ENCODE measurements at regions not wholly inside any gene's neighbourhood (a gene's known extent, or its start where the extent isn't known, plus 50 kb on each side); places are given as distances from the start of the nearest gene placed in this dataset.
A peak's percentile ranks its signal among the peaks of the same experiment; 100 is the strongest.

DNA sequence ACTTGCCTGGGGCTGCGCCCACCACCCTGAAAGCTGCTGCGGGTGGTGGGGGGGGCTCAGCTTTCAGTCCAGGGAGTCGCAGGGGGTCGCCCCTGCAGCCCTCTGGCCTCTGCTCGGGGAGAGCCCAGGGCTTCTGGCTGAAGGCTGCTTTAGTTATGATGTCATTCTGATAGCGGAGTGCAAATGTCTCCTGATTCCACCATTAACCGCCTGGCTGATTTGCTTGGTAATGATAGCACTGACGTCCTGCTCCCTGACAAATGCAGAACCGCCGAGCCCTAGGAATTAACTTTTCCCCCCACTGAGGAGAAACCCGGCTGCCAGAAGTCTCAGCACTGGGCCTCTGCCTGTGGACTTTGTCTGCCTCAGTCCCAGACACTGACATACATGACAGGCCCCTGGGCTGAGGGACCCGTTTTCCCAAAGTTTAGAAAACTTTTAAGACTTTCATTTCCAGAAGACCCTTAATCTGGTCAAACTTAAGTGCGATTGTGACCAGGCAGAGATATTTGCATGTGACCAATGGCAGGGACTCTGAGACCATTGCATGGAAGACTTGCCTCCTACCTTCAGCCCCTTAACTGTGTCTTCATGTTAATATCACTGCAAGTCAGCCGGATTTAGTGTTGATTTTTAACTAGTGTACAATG lies 142.5 kb upstream of the ZNF536 start:
- peak; percentile 84 for FAIRE-seq
- ChIA-PET CTCF (interaction anchor here (0.7 to 1.3 kb wide), 7 partner anchors 8 to 623 kb away, joined by 3 to 4 read pairs (median 3); partner anchors contain the start of gene POP4), POLR2A (no interaction called here)
- 48% methylated on average over 14 of the region's 14 CpGs for WGBS (ENCODE audit: missing lambda C conversion rate)
- Histone ChIP-seq H3K4me3 (no peak overlapping the region), H3K9me3 (no peaks in the 10 kb centered on the region), H3K4me1 (peaks cover 37% of the 10 kb centered on the region), H3K4me2 (no peak overlapping the region), H3K27ac (no peak overlapping the region)
- TF ChIP-seq RAD21 (conservative IDR thresholded peaks at IDR 0.05 in 1 of 2, IDR thresholded peaks at IDR 0.05 in 1 of 2) (no peak), CHD2 (IDR thresholded peaks at IDR 0.05; ENCODE audit: low read length, partially characterized antibody) (no peak), GATA3 (IDR thresholded peaks at IDR 0.05; ENCODE audit: borderline replicate concordance) (no peak), HDAC2 (IDR thresholded peaks at IDR 0.05) (no peak), TP53 (CRISPR knock-in tag; IDR thresholded peaks at IDR 0.05) (no peak), HMGXB4 (CRISPR knock-in tag; IDR thresholded peaks at IDR 0.05; ENCODE audit: borderline replicate concordance) (no peak), KDM5A (IDR thresholded peaks at IDR 0.05) (no peak), ESRRA (IDR thresholded peaks at IDR 0.05; ENCODE audit: borderline replicate concordance, low read length) (no peak), CBX2 (IDR thresholded peaks at IDR 0.05; ENCODE audit: borderline replicate concordance, low read depth) (no peak), KDM1A (IDR thresholded peaks at IDR 0.05; ENCODE audit: low read depth) (no peak)
- TF ChIP-seq, protein P1, sequence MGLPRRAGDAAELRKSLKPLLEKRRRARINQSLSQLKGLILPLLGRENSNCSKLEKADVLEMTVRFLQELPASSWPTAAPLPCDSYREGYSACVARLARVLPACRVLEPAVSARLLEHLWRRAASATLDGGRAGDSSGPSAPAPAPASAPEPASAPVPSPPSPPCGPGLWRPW (IDR thresholded peaks at IDR 0.05): no peak
- ATAC-seq: no peak
- no peak for DNase-seq (ENCODE audit: low read depth in 1 of 2, low spot score in 1 of 2)

- DNase-seq (ENCODE audit: low read depth in 1 of 2, low spot score in 1 of 2) (no peak), ATAC-seq (no peak), FAIRE-seq (no peak)
- 3% methylated on average over 8 of the region's 8 CpGs for WGBS (ENCODE audit: missing lambda C conversion rate)
- H3K4me3 ChIP-seq: no peak overlapping the region
- H3K9me3 ChIP-seq: no peaks in the 10 kb centered on the region
- no peak overlapping the region for H3K27ac ChIP-seq
- CTCF ChIA-PET: interaction anchor here (0.6 to 2.9 kb wide), 7 partner anchors 8 to 418 kb away, joined by 3 to 11 read pairs (median 6); no protein-coding TSS in a partner anchor
- H3K4me1 ChIP-seq: peaks cover 17% of the 10 kb centered on the region
- H3K4me2 ChIP-seq: no peak overlapping the region
- POLR2A ChIA-PET: interaction anchor here (1.1 kb wide), 1 partner anchor 290 kb away, joined by 3 read pairs; no protein-coding TSS in a partner anchor
- TF ChIP-seq, protein P2, sequence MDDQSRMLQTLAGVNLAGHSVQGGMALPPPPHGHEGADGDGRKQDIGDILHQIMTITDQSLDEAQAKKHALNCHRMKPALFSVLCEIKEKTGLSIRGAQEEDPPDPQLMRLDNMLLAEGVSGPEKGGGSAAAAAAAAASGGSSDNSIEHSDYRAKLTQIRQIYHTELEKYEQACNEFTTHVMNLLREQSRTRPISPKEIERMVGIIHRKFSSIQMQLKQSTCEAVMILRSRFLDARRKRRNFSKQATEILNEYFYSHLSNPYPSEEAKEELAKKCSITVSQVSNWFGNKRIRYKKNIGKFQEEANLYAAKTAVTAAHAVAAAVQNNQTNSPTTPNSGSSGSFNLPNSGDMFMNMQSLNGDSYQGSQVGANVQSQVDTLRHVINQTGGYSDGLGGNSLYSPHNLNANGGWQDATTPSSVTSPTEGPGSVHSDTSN (IDR thresholded peaks at IDR 0.05): no peak
- no peak for TF ChIP-seq HOXB5 (CRISPR knock-in tag; IDR thresholded peaks at IDR 0.05)
- TF ChIP-seq, protein P3, sequence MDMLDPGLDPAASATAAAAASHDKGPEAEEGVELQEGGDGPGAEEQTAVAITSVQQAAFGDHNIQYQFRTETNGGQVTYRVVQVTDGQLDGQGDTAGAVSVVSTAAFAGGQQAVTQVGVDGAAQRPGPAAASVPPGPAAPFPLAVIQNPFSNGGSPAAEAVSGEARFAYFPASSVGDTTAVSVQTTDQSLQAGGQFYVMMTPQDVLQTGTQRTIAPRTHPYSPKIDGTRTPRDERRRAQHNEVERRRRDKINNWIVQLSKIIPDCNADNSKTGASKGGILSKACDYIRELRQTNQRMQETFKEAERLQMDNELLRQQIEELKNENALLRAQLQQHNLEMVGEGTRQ (IDR thresholded peaks at IDR 0.05): no peak
- no peak for TF ChIP-seq JUN (IDR thresholded peaks at IDR 0.05)
- TF ChIP-seq HEYL (CRISPR knock-in tag; IDR thresholded peaks at IDR 0.05): no peak
- TF ChIP-seq, protein P4, sequence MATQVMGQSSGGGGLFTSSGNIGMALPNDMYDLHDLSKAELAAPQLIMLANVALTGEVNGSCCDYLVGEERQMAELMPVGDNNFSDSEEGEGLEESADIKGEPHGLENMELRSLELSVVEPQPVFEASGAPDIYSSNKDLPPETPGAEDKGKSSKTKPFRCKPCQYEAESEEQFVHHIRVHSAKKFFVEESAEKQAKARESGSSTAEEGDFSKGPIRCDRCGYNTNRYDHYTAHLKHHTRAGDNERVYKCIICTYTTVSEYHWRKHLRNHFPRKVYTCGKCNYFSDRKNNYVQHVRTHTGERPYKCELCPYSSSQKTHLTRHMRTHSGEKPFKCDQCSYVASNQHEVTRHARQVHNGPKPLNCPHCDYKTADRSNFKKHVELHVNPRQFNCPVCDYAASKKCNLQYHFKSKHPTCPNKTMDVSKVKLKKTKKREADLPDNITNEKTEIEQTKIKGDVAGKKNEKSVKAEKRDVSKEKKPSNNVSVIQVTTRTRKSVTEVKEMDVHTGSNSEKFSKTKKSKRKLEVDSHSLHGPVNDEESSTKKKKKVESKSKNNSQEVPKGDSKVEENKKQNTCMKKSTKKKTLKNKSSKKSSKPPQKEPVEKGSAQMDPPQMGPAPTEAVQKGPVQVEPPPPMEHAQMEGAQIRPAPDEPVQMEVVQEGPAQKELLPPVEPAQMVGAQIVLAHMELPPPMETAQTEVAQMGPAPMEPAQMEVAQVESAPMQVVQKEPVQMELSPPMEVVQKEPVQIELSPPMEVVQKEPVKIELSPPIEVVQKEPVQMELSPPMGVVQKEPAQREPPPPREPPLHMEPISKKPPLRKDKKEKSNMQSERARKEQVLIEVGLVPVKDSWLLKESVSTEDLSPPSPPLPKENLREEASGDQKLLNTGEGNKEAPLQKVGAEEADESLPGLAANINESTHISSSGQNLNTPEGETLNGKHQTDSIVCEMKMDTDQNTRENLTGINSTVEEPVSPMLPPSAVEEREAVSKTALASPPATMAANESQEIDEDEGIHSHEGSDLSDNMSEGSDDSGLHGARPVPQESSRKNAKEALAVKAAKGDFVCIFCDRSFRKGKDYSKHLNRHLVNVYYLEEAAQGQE (IDR thresholded peaks at IDR 0.05): no peak
- TF ChIP-seq HOXA7 (CRISPR knock-in tag; IDR thresholded peaks at IDR 0.05): no peak
- TF ChIP-seq HMGXB4 (CRISPR knock-in tag; IDR thresholded peaks at IDR 0.05; ENCODE audit: borderline replicate concordance): no peak
- TF ChIP-seq, protein P1 (IDR thresholded peaks at IDR 0.05): no peak
- no peak for TF ChIP-seq CBX2 (IDR thresholded peaks at IDR 0.05; ENCODE audit: borderline replicate concordance, low read depth)
- TF ChIP-seq EHF (CRISPR knock-in tag; IDR thresholded peaks at IDR 0.05): no peak
- no peak for TF ChIP-seq KDM1A (IDR thresholded peaks at IDR 0.05; ENCODE audit: low read depth)
- TF ChIP-seq EP300 (IDR thresholded peaks at IDR 0.05): no peak
- TF ChIP-seq, protein P5, sequence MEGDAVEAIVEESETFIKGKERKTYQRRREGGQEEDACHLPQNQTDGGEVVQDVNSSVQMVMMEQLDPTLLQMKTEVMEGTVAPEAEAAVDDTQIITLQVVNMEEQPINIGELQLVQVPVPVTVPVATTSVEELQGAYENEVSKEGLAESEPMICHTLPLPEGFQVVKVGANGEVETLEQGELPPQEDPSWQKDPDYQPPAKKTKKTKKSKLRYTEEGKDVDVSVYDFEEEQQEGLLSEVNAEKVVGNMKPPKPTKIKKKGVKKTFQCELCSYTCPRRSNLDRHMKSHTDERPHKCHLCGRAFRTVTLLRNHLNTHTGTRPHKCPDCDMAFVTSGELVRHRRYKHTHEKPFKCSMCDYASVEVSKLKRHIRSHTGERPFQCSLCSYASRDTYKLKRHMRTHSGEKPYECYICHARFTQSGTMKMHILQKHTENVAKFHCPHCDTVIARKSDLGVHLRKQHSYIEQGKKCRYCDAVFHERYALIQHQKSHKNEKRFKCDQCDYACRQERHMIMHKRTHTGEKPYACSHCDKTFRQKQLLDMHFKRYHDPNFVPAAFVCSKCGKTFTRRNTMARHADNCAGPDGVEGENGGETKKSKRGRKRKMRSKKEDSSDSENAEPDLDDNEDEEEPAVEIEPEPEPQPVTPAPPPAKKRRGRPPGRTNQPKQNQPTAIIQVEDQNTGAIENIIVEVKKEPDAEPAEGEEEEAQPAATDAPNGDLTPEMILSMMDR (IDR thresholded peaks at IDR 0.05): no peak
Observed at GRCh38 chr19:30231408-30232318, 140.5 kb upstream of the ZNF536 start.

Measured in A549 (cell line).